H9 (cell line): ENCODE measurements at regions not wholly inside any gene's neighbourhood (a gene's known extent, or its start where the extent isn't known, plus 50 kb on each side); places are given as distances from the start of the nearest gene placed in this dataset.

Experiments used
- DNase-seq: peaks from one replicate; pipeline ENCODE4 v3.0.0-alpha.2; 2017
- H2AFZ ChIP-seq: one replicate; pipeline ENCODE4 v1.6.1; 2013; ENCODE audit warnings: mild to moderate bottlenecking, low read length, control low read depth, moderate library complexity
- H2AK5ac ChIP-seq: 2 replicates; pipeline ENCODE4 v1.6.1; 2013; ENCODE audit warnings: low read length, control low read depth, mixed read lengths; ENCODE audit not compliant: insufficient read length
- H2BK120ac ChIP-seq: one replicate; pipeline ENCODE4 v1.6.1; 2013; ENCODE audit warnings: low read depth, mild to moderate bottlenecking, low read length, control low read depth, inconsistent platforms; ENCODE audit not compliant: poor library complexity, severe bottlenecking
- H2BK12ac ChIP-seq: 2 replicates; pipeline ENCODE4 v1.6.1; 2013; ENCODE audit warnings: low read length, control low read depth, mixed read lengths, low read depth; ENCODE audit not compliant: insufficient read length
- H2BK15ac ChIP-seq: 2 replicates; pipeline ENCODE4 v1.6.1; 2013; ENCODE audit warnings: low read depth, low read length, control low read depth
- H2BK20ac ChIP-seq: one replicate; pipeline ENCODE4 v1.6.1; 2013; ENCODE audit warnings: low read depth, mild to moderate bottlenecking, low read length, control low read depth, inconsistent platforms; ENCODE audit not compliant: poor library complexity, severe bottlenecking
- H2BK5ac ChIP-seq: 2 replicates; pipeline ENCODE4 v1.6.1; 2013; ENCODE audit warnings: low read length, control low read depth, mixed read lengths; ENCODE audit not compliant: insufficient read length
- H3K14ac ChIP-seq: 2 replicates; pipeline ENCODE4 v1.6.1; 2013; ENCODE audit warnings: low read length, control low read depth; ENCODE audit not compliant: insufficient read depth
- H3K18ac ChIP-seq: 2 replicates; pipeline ENCODE4 v1.6.1; 2013; ENCODE audit warnings: low read depth, mild to moderate bottlenecking, mixed read lengths, low read length, control low read depth; ENCODE audit not compliant: insufficient read length
- H3K23ac ChIP-seq: 2 replicates; pipeline ENCODE4 v1.6.1; 2013; ENCODE audit warnings: low read length, control low read depth, mixed read lengths, low read depth; ENCODE audit not compliant: insufficient read length
- H3K23me2 ChIP-seq: 2 replicates; pipeline ENCODE4 v1.6.1; 2013; ENCODE audit warnings: low read depth, mild to moderate bottlenecking, mixed read lengths, low read length, control low read depth; ENCODE audit not compliant: insufficient read length, poor library complexity, severe bottlenecking
- H3K27ac ChIP-seq: 2 replicates; pipeline ENCODE4 v1.5.1; 2013; ENCODE audit warnings: low read length, control low read depth, mixed read lengths, low read depth; ENCODE audit not compliant: insufficient read length
- H3K27me3 ChIP-seq: 2 replicates; pipeline ENCODE4 v1.6.1; 2013; ENCODE audit warnings: low read length, control low read depth, inconsistent platforms; ENCODE audit not compliant: insufficient read depth
- H3K4ac ChIP-seq: 2 replicates; pipeline ENCODE4 v1.6.1; 2013; ENCODE audit warnings: low read depth, mild to moderate bottlenecking, control low read depth, inconsistent platforms, low read length, moderate library complexity
- H3K4me1 ChIP-seq: 2 replicates; pipeline ENCODE4 v1.6.1; 2013; ENCODE audit warnings: low read length, control low read depth, inconsistent platforms; ENCODE audit not compliant: insufficient read depth
- H3K4me2 ChIP-seq: 2 replicates; pipeline ENCODE4 v1.6.1; 2013; ENCODE audit warnings: low read length, control low read depth, mixed read lengths; ENCODE audit not compliant: insufficient read length, insufficient read depth
- H3K56ac ChIP-seq: 2 replicates; pipeline ENCODE4 v1.6.1; 2013; ENCODE audit warnings: low read depth, mild to moderate bottlenecking, mixed read lengths, low read length, control low read depth; ENCODE audit not compliant: insufficient read length
- H3K79me1 ChIP-seq: 2 replicates; pipeline ENCODE4 v1.6.1; 2013; ENCODE audit warnings: low read depth, mild to moderate bottlenecking, moderate library complexity, low read length, control low read depth, inconsistent platforms; ENCODE audit not compliant: insufficient read depth, poor library complexity, severe bottlenecking
- H3K79me2 ChIP-seq: 2 replicates; pipeline ENCODE4 v1.6.1; 2013; ENCODE audit warnings: low read length, control low read depth, inconsistent platforms; ENCODE audit not compliant: insufficient read depth
- H3K9ac ChIP-seq: 2 replicates; pipeline ENCODE4 v1.6.1; 2013; ENCODE audit warnings: low read length, control low read depth, mixed read lengths; ENCODE audit not compliant: insufficient read length; ENCODE audit errors: extremely low read depth
- H3K9me3 ChIP-seq: one replicate; pipeline ENCODE4 v1.6.1; 2013; ENCODE audit warnings: low read depth, low read length, inconsistent platforms; ENCODE audit not compliant: control insufficient read depth
- H3T11ph ChIP-seq: one replicate; pipeline ENCODE4 v1.6.1; 2013; ENCODE audit warnings: mild to moderate bottlenecking, low read length, control low read depth, inconsistent platforms
- H4K20me1 ChIP-seq: one replicate; pipeline ENCODE4 v1.6.1; 2013; ENCODE audit not compliant: control insufficient read depth, insufficient read length, insufficient read depth
- H4K5ac ChIP-seq: 2 replicates; pipeline ENCODE4 v1.6.1; 2013; ENCODE audit warnings: low read depth, mild to moderate bottlenecking, mixed read lengths, low read length, control low read depth; ENCODE audit not compliant: insufficient read length
- H4K8ac ChIP-seq: replicated peaks from 2 replicates; pipeline ENCODE4 v1.6.1; 2013; ENCODE audit warnings: low read length, control low read depth, mixed read lengths, low read depth; ENCODE audit not compliant: insufficient read length
- H4K91ac ChIP-seq: 2 replicates; pipeline ENCODE4 v1.6.1; 2013; ENCODE audit warnings: low read depth, mild to moderate bottlenecking, moderate library complexity, mixed read lengths, low read length, control low read depth; ENCODE audit not compliant: insufficient read length
- H3K27ac Mint-ChIP-seq, 3 experiments: 2 replicates in 2 of 3; 3 replicates in 1 of 3; pipeline ENCODE4 v1.8.0; 2020 to 2021; ENCODE audit warnings: mixed read lengths in 3 of 3, mild to moderate bottlenecking in 1 of 3, moderate library complexity in 1 of 3
- H3K27me3 Mint-ChIP-seq: 2 replicates; pipeline ENCODE4 v1.8.0; 2021; ENCODE audit warnings: low read depth, mild to moderate bottlenecking, moderate library complexity, mixed read lengths
- H3K36me3 Mint-ChIP-seq, 3 experiments: 2 replicates in 2 of 3; 3 replicates in 1 of 3; pipeline ENCODE4 v1.8.0; 2020 to 2021; ENCODE audit warnings: low read depth in 3 of 3, mixed read lengths in 3 of 3; ENCODE audit not compliant: insufficient read depth in 1 of 3
- H3K4me1 Mint-ChIP-seq, 2 experiments: 2 replicates each; pipeline ENCODE4 v1.8.0; 2020; ENCODE audit warnings: mixed read lengths in 2 of 2
- H3K4me3 Mint-ChIP-seq, 2 experiments: 2 replicates in 1 of 2; 3 replicates in 1 of 2; pipeline ENCODE4 v1.8.0; 2020 to 2021; ENCODE audit warnings: mild to moderate bottlenecking in 2 of 2, mixed read lengths in 2 of 2, moderate library complexity in 1 of 2
- H3K9me3 Mint-ChIP-seq, 2 experiments: 2 replicates in 1 of 2; 3 replicates in 1 of 2; pipeline ENCODE4 v1.8.0; 2020; ENCODE audit warnings: mild to moderate bottlenecking in 2 of 2, mixed read lengths in 2 of 2, moderate library complexity in 1 of 2
- WGBS: extraction: QIAGEN DNeasy Blood & Tissue Kit; methylation state at CpG from one replicate; pipeline ENCODE4 v1.1.7; 2013; ENCODE audit warnings: missing lambda C conversion rate, low lambda C conversion rate, mixed read lengths; ENCODE audit not compliant: insufficient read length; ENCODE audit errors: extremely low coverage; 5-methylcytosine and 5-hydroxymethylcytosine counted together
- TF ChIP-seq, protein P1 (sequence below): fragments of 200-600 bp; sonication (generic); conservative IDR thresholded peaks from 3 replicates; pipeline ENCODE4 v1.8.0; 2021; ENCODE audit warnings: antibody characterized with exemption, mild to moderate bottlenecking

- Histone ChIP-seq H2BK5ac (no peak overlapping the region), H3K9me3 (peaks cover 11% of the 10 kb centered on the region), H3K23ac (no peak overlapping the region), H2BK12ac (no peak overlapping the region), H4K20me1 (no peaks in the 10 kb centered on the region), H2BK15ac (no peak overlapping the region), H4K5ac (no peak overlapping the region), H3K27ac (peak overlapping the region; percentile 91), H3K14ac (no peak overlapping the region), H2BK120ac (no peak overlapping the region), H4K91ac (no peak overlapping the region), H3K23me2 (no peaks in the 10 kb centered on the region), H3K79me1 (no peaks in the 10 kb centered on the region), H2AFZ (no peak overlapping the region), H3K27me3 (no peaks in the 10 kb centered on the region), H3T11ph (no peak overlapping the region), H2AK5ac (no peak overlapping the region), H4K8ac (no peak overlapping the region), H3K9ac (no peak overlapping the region), H3K18ac (no peak overlapping the region), H3K4ac (no peak overlapping the region), H2BK20ac (no peak overlapping the region), H3K4me1 (peaks cover 11% of the 10 kb centered on the region; the same call in 1 of the 2 replicates), H3K56ac (no peak overlapping the region), H3K79me2 (no peaks in the 10 kb centered on the region), H3K4me2 (no peak overlapping the region)
- peak overlapping the region; percentile 16 to 99 (median 99) for H3K27ac Mint-ChIP-seq
- peak overlapping the region in 1 of 2 experiments; percentile 67; a peak in 3 of 5 replicates for H3K4me3 Mint-ChIP-seq
- H3K36me3 Mint-ChIP-seq = peaks cover 18 to 25% (median 24%) of the 10 kb centered on the region in 3 experiments
- H3K27me3 Mint-ChIP-seq = 0 out of 2 replicates have a peak, but pooled peaks cover 2% of the 10 kb centered on the region
- H3K4me1 Mint-ChIP-seq = peaks cover 55 to 57% of the 10 kb centered on the region in 2 experiments
- TF ChIP-seq, protein P1, sequence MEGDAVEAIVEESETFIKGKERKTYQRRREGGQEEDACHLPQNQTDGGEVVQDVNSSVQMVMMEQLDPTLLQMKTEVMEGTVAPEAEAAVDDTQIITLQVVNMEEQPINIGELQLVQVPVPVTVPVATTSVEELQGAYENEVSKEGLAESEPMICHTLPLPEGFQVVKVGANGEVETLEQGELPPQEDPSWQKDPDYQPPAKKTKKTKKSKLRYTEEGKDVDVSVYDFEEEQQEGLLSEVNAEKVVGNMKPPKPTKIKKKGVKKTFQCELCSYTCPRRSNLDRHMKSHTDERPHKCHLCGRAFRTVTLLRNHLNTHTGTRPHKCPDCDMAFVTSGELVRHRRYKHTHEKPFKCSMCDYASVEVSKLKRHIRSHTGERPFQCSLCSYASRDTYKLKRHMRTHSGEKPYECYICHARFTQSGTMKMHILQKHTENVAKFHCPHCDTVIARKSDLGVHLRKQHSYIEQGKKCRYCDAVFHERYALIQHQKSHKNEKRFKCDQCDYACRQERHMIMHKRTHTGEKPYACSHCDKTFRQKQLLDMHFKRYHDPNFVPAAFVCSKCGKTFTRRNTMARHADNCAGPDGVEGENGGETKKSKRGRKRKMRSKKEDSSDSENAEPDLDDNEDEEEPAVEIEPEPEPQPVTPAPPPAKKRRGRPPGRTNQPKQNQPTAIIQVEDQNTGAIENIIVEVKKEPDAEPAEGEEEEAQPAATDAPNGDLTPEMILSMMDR = no peak
- WGBS = no CpG with 5 or more reads among the region's 2 CpGs
- H3K9me3 Mint-ChIP-seq = peaks cover 33 to 40% of the 10 kb centered on the region in 2 experiments
- no peak for DNase-seq
Observed at GRCh38 chr5:34415559-34416198, 240.4 kb upstream of the RAI14 start.
